Keratinocyte (primary cell): ENCODE measurements at regions not wholly inside any gene's neighbourhood (a gene's known extent, or its start where the extent isn't known, plus 50 kb on each side); places are given as distances from the start of the nearest gene placed in this dataset.

Experiments used
- CTCF ChIP-seq, 3 experiments: IDR thresholded peaks in 1 of 3; conservative IDR thresholded peaks in 1 of 3; optimal IDR thresholded peaks in 1 of 3; 2 replicates in 2 of 3; 3 replicates in 1 of 3; pipeline versions ENCODE3 to v1.5.1; 2011; ENCODE audit warnings: low read length in 3 of 3, mild to moderate bottlenecking in 3 of 3, moderate library complexity in 2 of 3, control low read depth in 1 of 3, inconsistent platforms in 1 of 3; ENCODE audit not compliant: insufficient read depth in 2 of 3; ENCODE audit errors: extremely low read depth in 1 of 3
- EZH2 ChIP-seq: IDR thresholded peaks from one replicate; pipeline ENCODE4 v1.6.1; 2012; ENCODE audit warnings: inconsistent platforms, mild to moderate bottlenecking, low read length, moderate library complexity

DNA sequence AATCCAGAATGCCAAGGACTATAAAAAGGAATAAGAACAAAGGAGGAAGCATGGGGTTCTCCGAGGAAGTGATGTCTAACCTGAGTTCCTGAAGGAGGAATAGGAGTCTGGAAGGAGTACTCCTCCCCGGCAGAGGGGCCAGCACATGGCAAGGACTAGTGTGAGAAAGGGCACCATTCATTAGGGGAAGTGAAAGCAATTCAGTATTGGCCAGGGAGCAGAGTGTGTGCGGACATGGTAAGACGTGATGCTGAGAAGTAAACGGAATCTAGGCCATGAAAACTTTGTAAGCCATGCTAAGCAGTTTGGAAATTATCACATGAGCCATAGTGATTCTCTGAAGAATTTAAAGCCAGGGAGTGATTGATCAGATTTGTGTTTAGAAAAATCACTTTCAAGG, 218.9 kb upstream of the PRDM1 start:
- no peak for TF ChIP-seq CTCF (optimal IDR thresholded peaks at IDR 0.05 in 1 of 3, IDR thresholded peaks at IDR 0.05 in 1 of 3, conservative IDR thresholded peaks at IDR 0.05 in 1 of 3; ENCODE audit: extremely low read depth in 1 of 3, insufficient read depth in 2 of 3, low read length in 3 of 3)
- TF ChIP-seq EZH2: no peak
